ENCODE measurements at regions not wholly inside any gene's neighbourhood (a gene's known extent, or its start where the extent isn't known, plus 50 kb on each side); places are given as distances from the start of the nearest gene placed in this dataset.

DNA sequence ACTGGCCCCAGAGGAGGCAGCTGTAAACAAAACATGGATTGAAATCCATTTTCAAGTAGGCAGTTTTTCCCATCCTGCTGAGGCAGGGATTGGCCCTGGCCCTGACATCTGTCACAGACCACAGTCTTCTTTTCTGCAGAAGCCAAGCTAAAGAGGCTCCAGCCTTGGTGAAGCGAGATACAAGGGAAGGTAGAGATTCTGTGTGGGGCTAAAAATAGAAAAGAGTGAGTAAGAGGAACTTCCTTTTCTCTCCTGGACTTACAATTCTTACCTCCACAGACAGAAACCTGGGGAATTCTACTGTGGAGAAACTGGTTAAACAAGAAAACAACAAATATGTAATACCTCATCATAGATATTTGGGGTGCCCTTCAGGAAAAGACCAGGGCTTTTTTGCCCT, 624.8 kb upstream of the FZD8 start:
- Histone ChIP-seq H3K4me1 (ENCODE audit: control insufficient read depth, insufficient read depth, low read length) (no peaks in the 10 kb centered on the region), H3K4me2 (ENCODE audit: control insufficient read depth, insufficient read depth) (no peak overlapping the region), H3K9ac (ENCODE audit: control insufficient read depth, insufficient read depth, low read length) (no peak overlapping the region), H3K36me3 (ENCODE audit: control insufficient read depth in 2 of 2, insufficient read depth in 2 of 2, low read length in 1 of 2) (no peaks in the 10 kb centered on the region), H4K20me1 (ENCODE audit: control insufficient read depth, insufficient read depth) (no peaks in the 10 kb centered on the region), H3K27ac (ENCODE audit: control insufficient read depth, insufficient read depth) (no peak overlapping the region), H3K27me3 (replicated peaks in 1 of 2; ENCODE audit: control insufficient read depth in 2 of 2, insufficient read depth in 2 of 2, low read length in 1 of 2) (no peaks in the 10 kb centered on the region), H3K9me3 (replicated peaks; ENCODE audit: control insufficient read depth, insufficient read depth, low read length) (no peaks in the 10 kb centered on the region), H2AFZ (ENCODE audit: control insufficient read depth, low read depth, low read length) (no peak overlapping the region), H3K79me2 (ENCODE audit: control insufficient read depth, insufficient read depth, low read length) (no peaks in the 10 kb centered on the region), H3K4me3 (no peak overlapping the region)
- BruUV-seq (replicated peaks) = no TSS peak
- intact Hi-C loops (cut with micrococcal nuclease; ENCODE audit: unreplicated experiment) (no loop called here), in situ Hi-C loops (cut with MboI) (no loop called here)
- ChIA-PET SMC1A (ENCODE audit: uncharacterized antibody, unreplicated experiment) (no interaction called here), RAD21 (ENCODE audit: unreplicated experiment) (no interaction called here), POLR2A (no interaction called here), CTCF (no interaction called here)
- ATAC-seq = no peak
- 0% methylated on average over 1 of the region's 1 CpG for WGBS (ENCODE audit: insufficient coverage, insufficient replicate concordance, low lambda C conversion rate, missing lambda C conversion rate)
- no peak for FAIRE-seq
- TF ChIP-seq, protein P1, sequence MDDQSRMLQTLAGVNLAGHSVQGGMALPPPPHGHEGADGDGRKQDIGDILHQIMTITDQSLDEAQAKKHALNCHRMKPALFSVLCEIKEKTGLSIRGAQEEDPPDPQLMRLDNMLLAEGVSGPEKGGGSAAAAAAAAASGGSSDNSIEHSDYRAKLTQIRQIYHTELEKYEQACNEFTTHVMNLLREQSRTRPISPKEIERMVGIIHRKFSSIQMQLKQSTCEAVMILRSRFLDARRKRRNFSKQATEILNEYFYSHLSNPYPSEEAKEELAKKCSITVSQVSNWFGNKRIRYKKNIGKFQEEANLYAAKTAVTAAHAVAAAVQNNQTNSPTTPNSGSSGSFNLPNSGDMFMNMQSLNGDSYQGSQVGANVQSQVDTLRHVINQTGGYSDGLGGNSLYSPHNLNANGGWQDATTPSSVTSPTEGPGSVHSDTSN (IDR thresholded peaks at IDR 0.05; ENCODE audit: insufficient replicate concordance, low read depth, low read length) = no peak
- TF ChIP-seq RELA (IDR thresholded peaks at IDR 0.05; ENCODE audit: borderline replicate concordance, partially characterized antibody) = no peak
- TF ChIP-seq SP1 (IDR thresholded peaks at IDR 0.05; ENCODE audit: low read depth, low read length) = no peak
- TF ChIP-seq, protein P2, sequence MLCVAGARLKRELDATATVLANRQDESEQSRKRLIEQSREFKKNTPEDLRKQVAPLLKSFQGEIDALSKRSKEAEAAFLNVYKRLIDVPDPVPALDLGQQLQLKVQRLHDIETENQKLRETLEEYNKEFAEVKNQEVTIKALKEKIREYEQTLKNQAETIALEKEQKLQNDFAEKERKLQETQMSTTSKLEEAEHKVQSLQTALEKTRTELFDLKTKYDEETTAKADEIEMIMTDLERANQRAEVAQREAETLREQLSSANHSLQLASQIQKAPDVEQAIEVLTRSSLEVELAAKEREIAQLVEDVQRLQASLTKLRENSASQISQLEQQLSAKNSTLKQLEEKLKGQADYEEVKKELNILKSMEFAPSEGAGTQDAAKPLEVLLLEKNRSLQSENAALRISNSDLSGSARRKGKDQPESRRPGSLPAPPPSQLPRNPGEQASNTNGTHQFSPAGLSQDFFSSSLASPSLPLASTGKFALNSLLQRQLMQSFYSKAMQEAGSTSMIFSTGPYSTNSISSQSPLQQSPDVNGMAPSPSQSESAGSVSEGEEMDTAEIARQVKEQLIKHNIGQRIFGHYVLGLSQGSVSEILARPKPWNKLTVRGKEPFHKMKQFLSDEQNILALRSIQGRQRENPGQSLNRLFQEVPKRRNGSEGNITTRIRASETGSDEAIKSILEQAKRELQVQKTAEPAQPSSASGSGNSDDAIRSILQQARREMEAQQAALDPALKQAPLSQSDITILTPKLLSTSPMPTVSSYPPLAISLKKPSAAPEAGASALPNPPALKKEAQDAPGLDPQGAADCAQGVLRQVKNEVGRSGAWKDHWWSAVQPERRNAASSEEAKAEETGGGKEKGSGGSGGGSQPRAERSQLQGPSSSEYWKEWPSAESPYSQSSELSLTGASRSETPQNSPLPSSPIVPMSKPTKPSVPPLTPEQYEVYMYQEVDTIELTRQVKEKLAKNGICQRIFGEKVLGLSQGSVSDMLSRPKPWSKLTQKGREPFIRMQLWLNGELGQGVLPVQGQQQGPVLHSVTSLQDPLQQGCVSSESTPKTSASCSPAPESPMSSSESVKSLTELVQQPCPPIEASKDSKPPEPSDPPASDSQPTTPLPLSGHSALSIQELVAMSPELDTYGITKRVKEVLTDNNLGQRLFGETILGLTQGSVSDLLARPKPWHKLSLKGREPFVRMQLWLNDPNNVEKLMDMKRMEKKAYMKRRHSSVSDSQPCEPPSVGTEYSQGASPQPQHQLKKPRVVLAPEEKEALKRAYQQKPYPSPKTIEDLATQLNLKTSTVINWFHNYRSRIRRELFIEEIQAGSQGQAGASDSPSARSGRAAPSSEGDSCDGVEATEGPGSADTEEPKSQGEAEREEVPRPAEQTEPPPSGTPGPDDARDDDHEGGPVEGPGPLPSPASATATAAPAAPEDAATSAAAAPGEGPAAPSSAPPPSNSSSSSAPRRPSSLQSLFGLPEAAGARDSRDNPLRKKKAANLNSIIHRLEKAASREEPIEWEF (IDR thresholded peaks at IDR 0.05; ENCODE audit: insufficient replicate concordance, low read depth, low read length) = no peak
- no peak for TF ChIP-seq FOXM1 (IDR thresholded peaks at IDR 0.05; ENCODE audit: low read depth, low read length)
- no peak for TF ChIP-seq SIX5 (IDR thresholded peaks at IDR 0.05; ENCODE audit: low read depth, low read length, severe bottlenecking)
- no peak for DNase-seq (ENCODE audit: low read depth, low spot score)
